PC-9 (cell line): ENCODE measurements at regions not wholly inside any gene's neighbourhood (a gene's known extent, or its start where the extent isn't known, plus 50 kb on each side); places are given as distances from the start of the nearest gene placed in this dataset.

Experiments used
- BruUV-seq: library from RNA; stranded (reverse); fragments of 400-500 nt; replicated peaks from 2 replicates; lab custom pipeline; 2021; lab: Mats Ljungman, UMichigan
- CTCF ChIA-PET: fragments of 300-600 bp; sonication (Branson Sonifier 250); formaldehyde crosslinking; loops from one replicate; lab custom pipeline; 2022; ENCODE audit warnings: antibody characterized with exemption; lab: Charles Lee
- POLR2A ChIA-PET: fragments of 300-600 bp; sonication (Branson Sonifier 250); formaldehyde crosslinking; loops from one replicate; lab custom pipeline; 2022; ENCODE audit warnings: antibody characterized with exemption; ENCODE audit not compliant: unreplicated experiment; lab: Charles Lee
- DNase-seq, 2 experiments: peaks; one replicate each; pipeline versions ENCODE4 v3.0.0 to v3.0.0-alpha.2; 2015 to 2022; ENCODE audit warnings: mixed read lengths in 1 of 2
- H2AFZ ChIP-seq: fragments of 200-600 bp; sonication (generic); 2 replicates; pipeline ENCODE4 v1.8.1; 2017; ENCODE audit warnings: antibody characterized with exemption
- H3F3A ChIP-seq: fragments of 200-600 bp; sonication (generic); 2 replicates; pipeline ENCODE4 v1.8.1; 2017; ENCODE audit warnings: antibody characterized with exemption, mild to moderate bottlenecking, low read depth; ENCODE audit not compliant: insufficient read depth
- H3K27ac ChIP-seq: fragments of 200-600 bp; sonication (generic); 2 replicates; pipeline ENCODE4 v1.6.1; 2016; ENCODE audit warnings: mixed run types
- H3K27me3 ChIP-seq: fragments of 200-600 bp; sonication (generic); 2 replicates; pipeline ENCODE4 v1.6.1; 2016; ENCODE audit warnings: low read depth, mixed run types; ENCODE audit not compliant: insufficient read depth
- H3K36me3 ChIP-seq: fragments of 200-600 bp; sonication (generic); 2 replicates; pipeline ENCODE4 v1.6.1; 2016; ENCODE audit warnings: low read depth, mixed run types
- H3K4me1 ChIP-seq: fragments of 200-600 bp; sonication (generic); replicated peaks from 2 replicates; pipeline ENCODE4 v1.6.1; 2016; ENCODE audit warnings: mixed run types; ENCODE audit not compliant: insufficient read depth
- H3K4me2 ChIP-seq: fragments of 200-600 bp; sonication (generic); 2 replicates; pipeline ENCODE4 v1.6.1; 2017; ENCODE audit warnings: mixed run types
- H3K4me3 ChIP-seq: fragments of 200-600 bp; sonication (generic); 2 replicates; pipeline ENCODE4 v1.6.1; 2016; ENCODE audit warnings: mixed run types
- H3K79me2 ChIP-seq: fragments of 200-600 bp; sonication (generic); 2 replicates; pipeline ENCODE4 v1.6.1; 2017; ENCODE audit warnings: low read depth, mixed run types
- H3K9me2 ChIP-seq: fragments of 200-600 bp; sonication (generic); 2 replicates; pipeline ENCODE4 v1.8.1; 2017; ENCODE audit warnings: mild to moderate bottlenecking; ENCODE audit not compliant: insufficient read depth
- H3K9me3 ChIP-seq: fragments of 200-600 bp; sonication (generic); 2 replicates; pipeline ENCODE4 v1.8.1; 2016; ENCODE audit warnings: low read depth; ENCODE audit not compliant: insufficient read depth
- H4K20me1 ChIP-seq: fragments of 200-600 bp; sonication (generic); 2 replicates; pipeline ENCODE4 v1.8.1; 2017; ENCODE audit not compliant: insufficient read depth
- CTCF ChIP-seq: fragments of 200-600 bp; sonication (generic); conservative IDR thresholded peaks from 2 replicates; pipeline ENCODE4 v1.6.1; 2017; ENCODE audit warnings: mixed run types, antibody characterized with exemption, mild to moderate bottlenecking, moderate library complexity
- EZH2 ChIP-seq: fragments of 200-600 bp; sonication (generic); IDR thresholded peaks from 2 replicates; pipeline ENCODE4 v1.8.0; 2017; ENCODE audit warnings: antibody characterized with exemption, low read depth
- intact Hi-C: fragments of 100-400 bp; cut with micrococcal nuclease; formaldehyde crosslinking; loops from one replicate; pipeline ENCODE4 v1.10.0; 2022; ENCODE audit not compliant: unreplicated experiment

GRCh38 chr3:159146392-159146791, 344.5 kb downstream of the MFSD1 start:
- POLR2A ChIA-PET = interaction anchor here (0.6 kb wide), 1 partner anchor 24 kb away, joined by 4 read pairs; no protein-coding TSS in a partner anchor
- BruUV-seq = no TSS peak

GRCh38 chr3:159146856-159147435, 345.1 kb downstream of the MFSD1 start:
- no peak for DNase-seq
- Histone ChIP-seq H3K4me1 (no peaks in the 10 kb centered on the region), H3K9me2 (no peaks in the 10 kb centered on the region; the same call in 1 of the 2 replicates), H4K20me1 (no peaks in the 10 kb centered on the region), H3K79me2 (no peaks in the 10 kb centered on the region), H2AFZ (no peak overlapping the region), H3K9me3 (no peaks in the 10 kb centered on the region), H3K36me3 (no peaks in the 10 kb centered on the region), H3F3A (no peaks in the 10 kb centered on the region), H3K4me2 (no peak overlapping the region), H3K27ac (no peak overlapping the region), H3K4me3 (no peak overlapping the region), H3K27me3 (no peaks in the 10 kb centered on the region)
- ChIA-PET CTCF (no interaction called here), POLR2A (no interaction called here)
- no TSS peak for BruUV-seq
- no peak for TF ChIP-seq EZH2
- no peak for TF ChIP-seq CTCF
- intact Hi-C loops = no loop called here

More at GRCh38 chr3:159146392-159146791, 344.5 kb downstream of the MFSD1 start:
- Histone ChIP-seq H3K9me2 (no peaks in the 10 kb centered on the region; the same call in 1 of the 2 replicates), H3K79me2 (no peaks in the 10 kb centered on the region), H3K4me3 (no peak overlapping the region), H3K36me3 (no peaks in the 10 kb centered on the region), H2AFZ (no peak overlapping the region), H3F3A (no peaks in the 10 kb centered on the region), H3K4me1 (no peaks in the 10 kb centered on the region), H3K4me2 (no peak overlapping the region), H4K20me1 (no peaks in the 10 kb centered on the region), H3K27me3 (no peaks in the 10 kb centered on the region), H3K9me3 (no peaks in the 10 kb centered on the region), H3K27ac (no peak overlapping the region)
- intact Hi-C loops = no loop called here
- CTCF ChIA-PET = no interaction called here
- no peak for TF ChIP-seq CTCF
- TF ChIP-seq EZH2 = no peak
- no peak for DNase-seq

GRCh38 chr3:159147813-159148212, 346.0 kb downstream of the MFSD1 start:
- intact Hi-C loops = no loop called here
- Histone ChIP-seq H2AFZ (no peak overlapping the region), H3F3A (no peaks in the 10 kb centered on the region), H3K9me2 (no peaks in the 10 kb centered on the region; the same call in 1 of the 2 replicates), H3K27me3 (no peaks in the 10 kb centered on the region), H3K27ac (no peak overlapping the region), H3K79me2 (no peaks in the 10 kb centered on the region), H3K36me3 (no peaks in the 10 kb centered on the region), H3K4me1 (no peaks in the 10 kb centered on the region), H3K9me3 (no peaks in the 10 kb centered on the region), H3K4me3 (no peak overlapping the region), H3K4me2 (no peak overlapping the region), H4K20me1 (no peaks in the 10 kb centered on the region)
- ChIA-PET CTCF (no interaction called here), POLR2A (no interaction called here)
- no peak for DNase-seq
- BruUV-seq = no TSS peak
- no peak for TF ChIP-seq EZH2
- TF ChIP-seq CTCF = no peak
